ENCODE measurements at regions not wholly inside any gene's neighbourhood (a gene's known extent, or its start where the extent isn't known, plus 50 kb on each side); places are given as distances from the start of the nearest gene placed in this dataset.

DNA sequence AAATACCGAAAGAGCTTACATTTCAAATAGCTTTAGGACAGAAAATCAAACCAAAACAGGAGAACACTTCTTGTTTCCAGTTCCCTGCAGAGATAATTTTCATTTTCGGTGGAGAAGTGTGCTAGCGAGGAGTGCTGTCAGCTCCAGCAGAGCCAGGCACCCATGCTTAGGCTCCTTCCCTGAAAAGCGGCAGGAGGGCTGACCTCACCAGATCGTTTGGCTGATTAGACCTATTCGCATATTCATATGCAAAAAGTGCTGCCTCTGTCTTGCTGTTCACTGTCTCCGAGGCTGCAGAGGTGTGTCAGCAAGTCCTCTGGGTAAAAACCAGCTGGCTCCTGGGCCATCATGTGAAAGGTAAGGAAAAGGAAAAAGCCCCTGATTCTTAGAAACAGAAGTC, 225.8 kb upstream of the COPS8 start:
- H3K4me1 ChIP-seq (ENCODE audit: insufficient read depth): no peaks in the 10 kb centered on the region
- WGBS, 3 donors: 78 to 80% (median 79%) methylated on average over 7 of the region's 7 CpGs
- H3K9me3 ChIP-seq: peaks cover 0 to under 1% of the 10 kb centered on the region in 2 donors
- TF ChIP-seq EP300 (IDR thresholded peaks at IDR 0.05): no peak
- TF ChIP-seq, protein P1, sequence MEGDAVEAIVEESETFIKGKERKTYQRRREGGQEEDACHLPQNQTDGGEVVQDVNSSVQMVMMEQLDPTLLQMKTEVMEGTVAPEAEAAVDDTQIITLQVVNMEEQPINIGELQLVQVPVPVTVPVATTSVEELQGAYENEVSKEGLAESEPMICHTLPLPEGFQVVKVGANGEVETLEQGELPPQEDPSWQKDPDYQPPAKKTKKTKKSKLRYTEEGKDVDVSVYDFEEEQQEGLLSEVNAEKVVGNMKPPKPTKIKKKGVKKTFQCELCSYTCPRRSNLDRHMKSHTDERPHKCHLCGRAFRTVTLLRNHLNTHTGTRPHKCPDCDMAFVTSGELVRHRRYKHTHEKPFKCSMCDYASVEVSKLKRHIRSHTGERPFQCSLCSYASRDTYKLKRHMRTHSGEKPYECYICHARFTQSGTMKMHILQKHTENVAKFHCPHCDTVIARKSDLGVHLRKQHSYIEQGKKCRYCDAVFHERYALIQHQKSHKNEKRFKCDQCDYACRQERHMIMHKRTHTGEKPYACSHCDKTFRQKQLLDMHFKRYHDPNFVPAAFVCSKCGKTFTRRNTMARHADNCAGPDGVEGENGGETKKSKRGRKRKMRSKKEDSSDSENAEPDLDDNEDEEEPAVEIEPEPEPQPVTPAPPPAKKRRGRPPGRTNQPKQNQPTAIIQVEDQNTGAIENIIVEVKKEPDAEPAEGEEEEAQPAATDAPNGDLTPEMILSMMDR (IDR thresholded peaks at IDR 0.05): no peak
- TF ChIP-seq POLR2A (IDR thresholded peaks at IDR 0.05): no peak
- H3K27ac ChIP-seq: no peak overlapping the region
- no peak for DNase-seq
- intact Hi-C loops (cut with DNase I): no loop called here
- H3K4me3 ChIP-seq: no peak overlapping the region
- H3K27me3 ChIP-seq: no peaks in the 10 kb centered on the region
- H3K36me3 ChIP-seq: no peaks in the 10 kb centered on the region

DNA sequence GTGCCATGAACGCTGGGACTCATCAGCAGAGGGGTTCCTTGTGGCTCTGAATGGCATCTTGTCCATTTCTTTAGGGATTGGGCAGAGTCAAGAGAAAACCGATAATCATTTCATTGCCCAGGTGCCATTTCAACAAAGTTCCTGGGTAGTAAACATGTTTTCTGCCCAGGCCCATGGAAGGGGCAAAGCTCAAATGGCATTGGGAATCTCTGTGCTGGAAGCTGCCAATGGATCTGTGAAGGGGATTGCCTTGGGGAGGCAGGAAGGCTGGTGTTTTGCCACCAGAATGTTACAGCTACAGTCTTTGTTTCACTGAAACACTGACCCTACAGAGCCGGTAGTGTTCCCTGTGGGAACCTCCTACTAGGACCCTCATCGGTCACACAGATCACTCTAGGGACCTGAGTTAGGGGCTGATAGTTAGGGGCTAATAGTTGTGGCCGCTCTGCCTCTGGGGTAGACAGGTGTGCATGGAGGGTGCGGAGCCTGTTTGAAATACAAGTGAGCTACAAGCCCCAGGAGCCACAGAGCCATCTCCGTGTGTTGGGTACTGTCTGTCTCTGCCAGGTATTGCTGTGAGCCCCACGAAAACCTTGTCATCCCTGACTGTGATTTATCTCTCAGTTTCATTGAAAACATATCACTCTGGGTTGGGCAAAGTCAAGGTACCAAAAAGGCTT, 224.4 kb upstream of the COPS8 start:
- DNase-seq: no peak
- Histone ChIP-seq H3K4me3 (no peak overlapping the region), H3K36me3 (no peaks in the 10 kb centered on the region), H3K27me3 (no peaks in the 10 kb centered on the region), H3K9me3 (peaks cover 0 to 4% of the 10 kb centered on the region in 2 donors), H3K27ac (no peak overlapping the region), H3K4me1 (ENCODE audit: insufficient read depth) (no peaks in the 10 kb centered on the region)
- TF ChIP-seq POLR2A (IDR thresholded peaks at IDR 0.05) (no peak), EP300 (IDR thresholded peaks at IDR 0.05) (no peak)
- intact Hi-C loops (cut with DNase I): no loop called here
- WGBS, 3 donors: 83 to 91% (median 86%) methylated on average over 8 of the region's 8 CpGs

DNA sequence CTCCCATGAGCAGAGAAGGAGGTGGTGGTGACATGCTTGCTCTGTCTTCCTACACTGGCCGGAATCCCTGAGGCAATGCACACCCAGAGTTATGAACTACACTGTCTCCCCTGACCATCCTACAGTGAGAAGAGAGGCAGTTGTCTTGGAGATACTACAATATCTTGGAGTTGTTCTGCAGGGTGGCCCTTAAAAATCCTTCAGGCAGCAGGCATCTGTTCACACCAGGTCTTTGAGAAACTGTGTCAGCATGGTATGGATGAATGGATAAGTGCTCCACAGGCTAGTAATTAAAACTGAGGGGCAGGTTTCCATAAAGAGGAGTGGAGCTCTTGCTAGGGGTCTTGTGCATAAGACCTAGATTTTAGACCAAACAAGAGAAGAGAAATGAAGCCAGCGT, 223.7 kb upstream of the COPS8 start:
- Histone ChIP-seq H3K9me3 (peaks cover 0 to 4% of the 10 kb centered on the region in 2 donors), H3K4me3 (no peak overlapping the region), H3K36me3 (no peaks in the 10 kb centered on the region), H3K27ac (no peak overlapping the region), H3K27me3 (no peaks in the 10 kb centered on the region), H3K4me1 (ENCODE audit: insufficient read depth) (no peaks in the 10 kb centered on the region)
- intact Hi-C loops (cut with DNase I): no loop called here
- no peak for DNase-seq
- TF ChIP-seq, protein P1 (IDR thresholded peaks at IDR 0.05): no peak
- TF ChIP-seq EP300 (IDR thresholded peaks at IDR 0.05): no peak
- TF ChIP-seq POLR2A (IDR thresholded peaks at IDR 0.05): no peak
- WGBS, 3 donors: 86 to 93% (median 88%) methylated on average over 2 of the region's 2 CpGs

DNA sequence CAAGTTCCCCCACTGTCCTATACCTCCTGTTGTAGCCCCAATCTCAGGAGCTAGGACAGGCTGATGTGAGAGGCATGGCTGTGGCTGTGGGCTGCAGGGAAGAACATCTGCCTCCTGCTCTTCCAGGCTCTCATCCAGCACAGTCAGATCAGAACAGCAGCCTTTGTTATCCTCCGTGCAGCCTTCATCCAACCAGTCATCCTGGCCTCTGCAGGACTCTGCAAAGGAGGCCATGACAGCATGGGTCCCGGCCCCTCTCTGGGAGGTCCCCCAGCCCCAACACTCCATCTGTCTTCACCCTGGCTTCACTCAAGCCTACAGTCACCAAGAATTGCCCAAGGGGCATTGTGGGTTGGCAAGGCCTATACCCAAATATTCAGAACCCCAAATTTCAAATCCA, 223.2 kb upstream of the COPS8 start:
- no peak for DNase-seq

More for the DNA sequence above, 223.2 kb upstream of the COPS8 start:
- intact Hi-C loops (cut with DNase I): no loop called here
- H3K27me3 ChIP-seq: no peaks in the 10 kb centered on the region
- WGBS, 3 donors: 77 to 83% (median 82%) methylated on average over 2 of the region's 2 CpGs
- H3K27ac ChIP-seq: no peak overlapping the region
- H3K4me3 ChIP-seq: no peak overlapping the region
- peaks cover 0 to 4% of the 10 kb centered on the region in 2 donors for H3K9me3 ChIP-seq
- H3K36me3 ChIP-seq: no peaks in the 10 kb centered on the region
- H3K4me1 ChIP-seq (ENCODE audit: insufficient read depth): no peaks in the 10 kb centered on the region
- TF ChIP-seq, protein P1 (IDR thresholded peaks at IDR 0.05): no peak
- TF ChIP-seq POLR2A (IDR thresholded peaks at IDR 0.05) (no peak), EP300 (IDR thresholded peaks at IDR 0.05) (no peak)

Data from ovary (tissue), 7 donors.